Hematopoietic multipotent progenitor cell (in vitro differentiated cells): ENCODE measurements at regions not wholly inside any gene's neighbourhood (a gene's known extent, or its start where the extent isn't known, plus 50 kb on each side); places are given as distances from the start of the nearest gene placed in this dataset.

ENCODE experiments used
- DNase-seq, 3 donors: peaks; one replicate each; pipeline ENCODE4 v3.0.0-alpha.2; 2011 to 2015; ENCODE audit warnings: low read depth in 2 of 3, low spot score in 2 of 3

DNA sequence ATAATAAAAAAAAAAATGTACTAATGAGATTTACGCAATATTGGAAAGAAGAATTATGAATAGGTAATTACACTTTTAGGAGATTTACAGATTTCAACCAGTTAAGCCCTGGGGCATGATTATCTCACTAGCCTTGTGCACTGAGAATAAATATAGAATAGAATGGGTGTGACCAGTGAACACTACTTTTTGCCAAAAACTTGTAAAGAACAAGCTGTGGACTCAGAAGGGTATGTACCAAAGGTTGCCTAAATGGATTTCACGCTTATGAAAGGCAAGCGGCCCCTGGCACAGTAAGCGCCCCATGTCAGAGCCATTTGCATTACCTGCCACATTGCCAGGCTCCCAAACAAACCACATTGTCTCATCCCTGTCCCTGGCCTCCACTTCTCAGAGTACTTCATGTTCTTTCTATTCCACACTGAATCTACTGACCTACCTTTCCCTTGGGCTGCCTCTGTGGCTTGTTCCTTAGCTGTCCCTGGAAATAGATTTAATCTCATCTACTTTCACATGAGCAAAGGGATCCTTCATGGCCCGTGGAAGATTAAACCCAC lies 170.6 kb upstream of the DIO2 start:
- DNase-seq, result no peak

DNA sequence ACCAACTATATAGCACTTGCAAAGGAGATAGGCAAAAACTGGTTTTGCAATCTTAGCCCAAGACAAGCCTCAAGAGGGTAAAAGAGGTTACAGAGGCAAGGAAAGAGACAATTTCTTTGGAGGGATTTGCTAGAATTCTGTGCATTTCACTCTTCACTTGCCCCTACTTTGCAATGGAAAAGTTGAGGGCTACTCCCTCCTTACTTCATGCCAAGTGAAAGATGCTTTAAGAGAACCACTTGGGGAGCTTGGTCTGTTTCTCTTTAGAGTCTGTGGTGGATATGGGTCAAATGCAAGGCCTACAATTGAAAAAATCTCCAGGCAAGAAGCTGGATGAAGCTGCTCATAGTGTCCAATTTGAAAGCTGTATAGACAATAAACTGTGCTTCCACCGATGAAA lies 167.7 kb upstream of the DIO2 start:
- no peak for DNase-seq

- DNase-seq, result no peak
Measured at GRCh38 chr14:80378084-80378690, 166.9 kb upstream of the DIO2 start.

GRCh38 chr14:80364816-80365215 lies 153.5 kb upstream of the DIO2 start:
- no peak for DNase-seq

DNA sequence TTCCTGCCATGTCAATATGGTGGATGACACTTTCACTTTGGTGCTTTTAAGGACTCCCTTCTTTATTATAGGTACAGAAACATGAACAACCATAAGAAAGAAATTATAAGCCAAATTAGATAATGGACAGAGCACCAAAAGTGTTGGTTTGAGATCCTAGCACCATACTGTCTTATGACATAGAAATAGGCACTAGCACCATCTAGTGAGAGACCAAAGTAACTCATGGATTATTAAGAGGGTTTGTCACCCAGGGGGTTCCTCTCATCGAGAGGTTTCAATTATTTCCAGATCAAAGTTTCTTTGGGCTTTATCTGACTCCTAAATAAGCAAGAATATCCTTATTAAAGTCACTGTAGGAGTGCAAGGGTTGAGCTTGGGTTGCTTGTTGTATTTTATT lies 153.0 kb upstream of the DIO2 start:
- DNase-seq, result peak in 1 of 3 donors; percentile 0

GRCh38 chr14:80358112-80358511 lies 146.8 kb upstream of the DIO2 start:
- DNase-seq, result no peak

GRCh38 chr14:80356413-80356812 lies 145.1 kb upstream of the DIO2 start:
- peak in 1 of 3 donors; percentile 4 for DNase-seq

- no peak for DNase-seq
Measured at GRCh38 chr14:80354860-80355581, 143.7 kb upstream of the DIO2 start.

- no peak for DNase-seq
Measured at GRCh38 chr14:80352471-80352870, 141.2 kb upstream of the DIO2 start.

DNA sequence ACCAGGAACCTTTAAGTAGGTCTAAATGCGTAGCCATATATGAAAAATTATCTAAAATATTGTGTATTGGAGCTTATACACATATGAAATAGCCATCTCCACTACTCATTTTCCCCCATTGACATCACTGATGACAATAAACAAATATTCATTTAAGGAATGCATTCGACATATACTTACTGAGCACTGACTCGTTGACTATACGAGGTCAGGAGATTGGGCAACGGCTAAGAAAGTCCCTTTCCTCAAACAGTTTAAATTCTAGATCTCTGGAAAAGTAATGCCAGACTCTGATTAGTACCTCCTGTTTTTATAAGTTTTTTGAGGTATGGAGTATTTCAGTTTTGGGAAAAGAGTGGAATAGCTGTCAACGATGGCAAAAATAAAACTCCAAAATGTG lies 139.4 kb upstream of the DIO2 start:
- DNase-seq, result no peak

- DNase-seq, result no peak
Measured at GRCh38 chr14:80346395-80346794, 135.1 kb upstream of the DIO2 start.

GRCh38 chr14:80344208-80344607 lies 132.9 kb upstream of the DIO2 start:
- DNase-seq, result no peak

- DNase-seq, result no peak
Measured at GRCh38 chr14:80336608-80337106, 125.4 kb upstream of the DIO2 start.

DNA sequence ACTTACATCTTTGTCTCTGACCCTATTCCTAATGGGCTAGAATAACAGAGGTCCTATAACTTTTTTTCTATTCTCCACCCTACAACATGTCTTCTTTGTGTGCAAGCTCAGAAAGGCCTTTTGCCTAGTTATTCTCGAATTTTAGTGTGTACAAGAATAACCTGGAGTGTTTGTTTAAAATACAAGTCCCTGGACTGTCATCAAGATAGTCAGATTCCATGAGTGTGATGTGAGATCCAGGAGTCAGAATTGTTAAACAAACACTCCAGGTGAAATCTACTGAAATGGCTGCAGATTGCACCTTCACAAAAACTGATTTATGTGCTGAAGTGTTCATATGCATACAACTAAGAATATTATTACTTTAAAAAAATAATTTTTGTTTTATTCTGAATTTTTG lies 114.4 kb upstream of the DIO2 start:
- no peak for DNase-seq

DNA sequence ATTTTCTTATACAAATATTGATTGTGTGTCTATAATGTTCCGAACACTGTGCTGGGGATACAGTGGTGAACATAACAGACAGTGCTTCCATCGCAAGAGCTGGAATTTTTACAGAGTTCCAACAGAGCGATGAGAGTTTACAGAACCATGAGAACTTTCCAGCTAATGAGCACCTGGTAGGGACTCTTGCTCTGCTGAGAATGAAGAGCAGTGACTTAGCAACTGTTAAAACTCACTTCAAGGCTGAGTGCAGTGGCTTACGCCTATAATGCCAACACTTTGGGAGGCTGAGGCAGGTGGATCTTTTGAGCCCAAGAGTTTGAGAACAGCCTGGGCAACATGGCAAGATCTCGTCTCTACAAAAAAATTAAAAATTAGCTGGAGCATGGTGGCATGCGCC lies 113.8 kb upstream of the DIO2 start:
- DNase-seq, result no peak

DNA sequence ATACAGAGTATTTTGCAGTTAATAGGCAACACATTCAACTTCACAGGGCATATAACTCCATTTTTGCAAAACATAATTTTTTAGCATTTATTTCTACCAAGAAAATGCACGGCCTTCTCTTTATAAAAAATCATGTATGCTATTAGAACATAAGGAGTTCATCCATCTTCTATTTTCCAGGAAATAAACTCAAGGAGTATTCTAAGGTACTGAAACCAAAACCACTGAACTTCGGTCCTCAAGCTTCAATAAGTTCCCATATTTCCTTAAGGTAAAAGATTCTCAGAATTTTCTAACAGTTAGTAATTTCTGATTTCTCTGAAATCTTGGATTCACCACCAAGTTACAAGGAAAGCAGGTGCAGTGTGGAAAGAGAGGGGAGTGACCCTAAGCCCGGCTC lies 113.3 kb upstream of the DIO2 start:
- DNase-seq, result no peak

- no peak for DNase-seq
Measured at GRCh38 chr14:80323038-80323665, 111.8 kb upstream of the DIO2 start.

DNA sequence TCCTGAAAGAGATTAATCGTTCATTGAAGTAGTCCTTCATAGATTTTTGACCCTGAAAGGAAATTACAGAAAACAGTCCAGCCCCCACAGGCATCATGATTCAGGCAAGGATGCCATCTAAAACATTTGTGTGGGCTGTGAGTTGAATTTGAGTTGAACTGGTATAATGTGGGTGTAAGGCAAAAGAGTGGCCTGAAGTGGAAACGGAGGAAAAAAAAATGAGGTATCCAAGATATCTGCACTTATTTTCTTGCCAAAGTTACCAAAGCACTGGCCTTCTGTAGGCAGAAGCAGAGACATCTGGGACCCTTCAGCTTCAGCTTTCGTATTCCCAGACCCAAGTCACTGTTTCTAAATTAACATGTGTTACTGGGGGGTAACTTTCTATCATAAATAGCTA lies 105.1 kb upstream of the DIO2 start:
- no peak for DNase-seq

DNA sequence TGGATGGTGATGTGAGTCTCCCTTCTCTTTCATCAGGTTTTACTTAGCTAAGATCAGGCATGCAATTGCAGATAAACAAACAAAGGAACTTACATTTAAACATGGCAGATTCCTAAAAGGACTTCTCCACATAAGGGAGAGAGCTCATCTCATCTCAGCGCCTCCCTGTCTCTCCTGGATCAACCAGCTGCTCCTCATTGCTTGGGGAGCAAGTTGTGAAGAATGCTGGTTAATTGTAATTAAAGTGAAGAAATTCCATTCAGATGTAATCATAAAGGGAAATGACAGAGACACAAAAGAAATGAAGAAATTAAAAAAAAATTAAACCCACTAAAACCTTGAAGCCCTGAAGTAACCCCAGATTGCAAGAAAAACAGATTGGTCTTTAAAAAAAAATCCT lies 104.4 kb upstream of the DIO2 start:
- no peak for DNase-seq

GRCh38 chr14:80313806-80314205 lies 102.5 kb upstream of the DIO2 start:
- no peak for DNase-seq

- DNase-seq, result no peak
Measured at GRCh38 chr14:80310938-80311750, 99.8 kb upstream of the DIO2 start.
